ENCODE measurements at regions not wholly inside any gene's neighbourhood (a gene's known extent, or its start where the extent isn't known, plus 50 kb on each side); places are given as distances from the start of the nearest gene placed in this dataset.

DNA sequence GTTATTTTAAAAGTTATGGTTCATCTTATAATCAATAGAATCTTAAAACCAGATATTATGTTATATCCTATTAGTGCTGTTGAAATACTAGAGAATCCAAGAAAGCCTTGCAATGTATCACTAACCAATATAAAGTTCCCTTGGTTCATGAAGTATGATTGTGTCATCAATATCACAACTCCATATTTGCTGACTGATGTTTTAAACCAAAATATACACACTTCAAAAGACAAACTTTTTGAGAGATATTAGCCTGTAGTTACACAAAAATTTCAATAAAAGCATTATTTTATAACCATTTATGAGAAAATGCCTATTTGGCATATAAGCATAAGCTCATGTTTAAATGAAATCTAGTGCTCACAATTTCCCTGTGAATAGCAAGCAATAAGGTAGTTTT lies 198.6 kb downstream of the CENPC start:
- DNase-seq: no peak
- no peak overlapping the region for H3K4me3 ChIP-seq (ENCODE audit: low read depth in 2 of 2, low read length in 1 of 2)
- H3K36me3 ChIP-seq (replicated peaks in 1 of 2; ENCODE audit: control insufficient read depth in 1 of 2, insufficient read depth in 2 of 2, low read length in 1 of 2): no peaks in the 10 kb centered on the region
- no peaks in the 10 kb centered on the region for H3K9me2 ChIP-seq
- ChIA-PET POLR2A (no interaction called here), CTCF (interaction anchor here (1.3 kb wide), 1 partner anchor 14 kb away, joined by 3 read pairs; no protein-coding TSS in a partner anchor)
- no peak overlapping the region for H3K27ac ChIP-seq (ENCODE audit: low read depth in 2 of 2, low read length in 1 of 2)
- no peaks in the 10 kb centered on the region for H3K9me3 ChIP-seq
- TF ChIP-seq, protein P1, sequence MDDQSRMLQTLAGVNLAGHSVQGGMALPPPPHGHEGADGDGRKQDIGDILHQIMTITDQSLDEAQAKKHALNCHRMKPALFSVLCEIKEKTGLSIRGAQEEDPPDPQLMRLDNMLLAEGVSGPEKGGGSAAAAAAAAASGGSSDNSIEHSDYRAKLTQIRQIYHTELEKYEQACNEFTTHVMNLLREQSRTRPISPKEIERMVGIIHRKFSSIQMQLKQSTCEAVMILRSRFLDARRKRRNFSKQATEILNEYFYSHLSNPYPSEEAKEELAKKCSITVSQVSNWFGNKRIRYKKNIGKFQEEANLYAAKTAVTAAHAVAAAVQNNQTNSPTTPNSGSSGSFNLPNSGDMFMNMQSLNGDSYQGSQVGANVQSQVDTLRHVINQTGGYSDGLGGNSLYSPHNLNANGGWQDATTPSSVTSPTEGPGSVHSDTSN (IDR thresholded peaks at IDR 0.05): no peak
- TF ChIP-seq TEAD4 (IDR thresholded peaks at IDR 0.05; ENCODE audit: borderline replicate concordance, insufficient read depth) (no peak), CHD2 (IDR thresholded peaks at IDR 0.05; ENCODE audit: low read length, partially characterized antibody) (no peak), EZH2phosphoT487 (IDR thresholded peaks at IDR 0.05; ENCODE audit: borderline replicate concordance, low read depth) (no peak), RCOR1 (IDR thresholded peaks at IDR 0.05; ENCODE audit: low read length) (no peak), MXI1 (IDR thresholded peaks at IDR 0.05; ENCODE audit: low read depth, low read length) (no peak), NFIC (IDR thresholded peaks at IDR 0.05; ENCODE audit: borderline replicate concordance) (no peak)
- H3K4me2 ChIP-seq: no peak overlapping the region
- no peaks in the 10 kb centered on the region for H3F3A ChIP-seq (replicated peaks; ENCODE audit: insufficient read depth)
- no peaks in the 10 kb centered on the region for H3K27me3 ChIP-seq (ENCODE audit: insufficient read depth)
- no peaks in the 10 kb centered on the region for H3K79me2 ChIP-seq (ENCODE audit: insufficient read depth)
- H3K4me1 ChIP-seq (ENCODE audit: control insufficient read depth in 1 of 2, insufficient read depth in 2 of 2, low read depth in 1 of 2, low read length in 1 of 2): no peaks in the 10 kb centered on the region
- no peak overlapping the region for H3K9ac ChIP-seq
- H2AFZ ChIP-seq (ENCODE audit: low read depth): no peak overlapping the region
- no peaks in the 10 kb centered on the region for H4K20me1 ChIP-seq (ENCODE audit: insufficient read depth)

DNA sequence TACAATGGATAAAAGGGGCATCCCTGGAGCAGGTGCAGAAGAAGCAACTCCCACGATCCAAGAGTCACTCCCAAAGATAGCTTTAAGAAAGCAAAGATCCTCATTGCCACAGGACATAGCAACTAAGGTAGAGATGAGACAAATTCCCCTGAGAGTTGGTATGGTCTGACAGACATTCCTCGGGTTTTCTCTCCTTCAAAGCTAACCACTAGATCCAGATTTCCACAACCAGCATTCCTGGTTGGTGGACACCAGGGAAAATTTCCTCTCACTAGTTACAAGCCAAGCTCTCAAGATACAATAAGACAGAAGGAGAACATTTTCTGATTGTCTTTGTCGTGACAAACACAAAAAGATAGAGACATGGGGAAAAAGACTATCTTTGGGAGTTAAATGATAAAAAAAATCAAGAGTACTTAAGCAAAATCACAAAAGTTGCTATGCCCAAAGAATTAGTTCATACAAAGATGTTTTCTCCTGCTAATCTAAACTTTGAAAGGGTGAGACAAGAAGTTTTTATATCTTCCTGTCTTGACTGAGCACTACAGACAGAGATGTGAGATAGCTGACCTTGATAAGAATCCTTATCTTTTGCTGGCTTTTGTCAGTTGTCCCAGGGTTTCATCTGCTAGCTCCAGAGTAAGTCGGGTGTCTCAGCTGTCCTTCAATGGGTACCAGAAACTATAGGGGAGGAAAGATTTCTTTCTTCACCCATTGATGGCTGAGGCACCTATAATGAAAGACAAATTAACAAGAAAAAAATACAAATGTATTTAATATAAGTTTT lies 200.5 kb downstream of the CENPC start:
- POLR2A ChIA-PET: no interaction called here

More for the DNA sequence above, 200.5 kb downstream of the CENPC start:
- H3K4me2 ChIP-seq: no peak overlapping the region
- TF ChIP-seq CHD2 (IDR thresholded peaks at IDR 0.05; ENCODE audit: low read length, partially characterized antibody): no peak
- no peak for TF ChIP-seq FOSL2 (IDR thresholded peaks at IDR 0.05; ENCODE audit: borderline replicate concordance, low read depth)
- TF ChIP-seq JUND (IDR thresholded peaks at IDR 0.05): no peak
- no peak for TF ChIP-seq YY1 (IDR thresholded peaks at IDR 0.05; ENCODE audit: low read depth)
- no peak for TF ChIP-seq FOXM1 (IDR thresholded peaks at IDR 0.05; ENCODE audit: low read depth)
- TF ChIP-seq SIN3A (IDR thresholded peaks at IDR 0.05; ENCODE audit: borderline replicate concordance, low read depth, low read length): no peak
- TF ChIP-seq EZH2phosphoT487 (IDR thresholded peaks at IDR 0.05; ENCODE audit: borderline replicate concordance, low read depth): no peak
- no peak for TF ChIP-seq RCOR1 (IDR thresholded peaks at IDR 0.05; ENCODE audit: low read length)
- TF ChIP-seq, protein P2, sequence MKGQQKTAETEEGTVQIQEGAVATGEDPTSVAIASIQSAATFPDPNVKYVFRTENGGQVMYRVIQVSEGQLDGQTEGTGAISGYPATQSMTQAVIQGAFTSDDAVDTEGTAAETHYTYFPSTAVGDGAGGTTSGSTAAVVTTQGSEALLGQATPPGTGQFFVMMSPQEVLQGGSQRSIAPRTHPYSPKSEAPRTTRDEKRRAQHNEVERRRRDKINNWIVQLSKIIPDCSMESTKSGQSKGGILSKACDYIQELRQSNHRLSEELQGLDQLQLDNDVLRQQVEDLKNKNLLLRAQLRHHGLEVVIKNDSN (IDR thresholded peaks at IDR 0.05; ENCODE audit: borderline replicate concordance, low read depth): no peak
- no peak for TF ChIP-seq EP300 (IDR thresholded peaks at IDR 0.05; ENCODE audit: borderline replicate concordance in 1 of 2, low read depth in 1 of 2, low read length in 1 of 2)
- WGBS (ENCODE audit: low lambda C conversion rate): 1% methylated on average over 4 of the region's 4 CpGs
- no peaks in the 10 kb centered on the region for H4K20me1 ChIP-seq (ENCODE audit: insufficient read depth)
- no peaks in the 10 kb centered on the region for H3K9me2 ChIP-seq
- H3K27me3 ChIP-seq (ENCODE audit: insufficient read depth): no peaks in the 10 kb centered on the region
- H3K9me3 ChIP-seq: no peaks in the 10 kb centered on the region
- no peaks in the 10 kb centered on the region for H3F3A ChIP-seq (replicated peaks; ENCODE audit: insufficient read depth)
- H3K27ac ChIP-seq (ENCODE audit: low read depth in 2 of 2, low read length in 1 of 2): no peak overlapping the region
- CTCF ChIA-PET: interaction anchor here (1.8 kb wide), 1 partner anchor 18 kb away, joined by 4 read pairs; no protein-coding TSS in a partner anchor
- H2AFZ ChIP-seq (ENCODE audit: low read depth): no peak overlapping the region
- no peaks in the 10 kb centered on the region for H3K4me1 ChIP-seq (ENCODE audit: control insufficient read depth in 1 of 2, insufficient read depth in 2 of 2, low read depth in 1 of 2, low read length in 1 of 2)
- H3K36me3 ChIP-seq (replicated peaks in 1 of 2; ENCODE audit: control insufficient read depth in 1 of 2, insufficient read depth in 2 of 2, low read length in 1 of 2): no peaks in the 10 kb centered on the region
- H3K79me2 ChIP-seq (ENCODE audit: insufficient read depth): no peaks in the 10 kb centered on the region
- H3K9ac ChIP-seq: no peak overlapping the region
- no peak overlapping the region for H3K4me3 ChIP-seq (ENCODE audit: low read depth in 2 of 2, low read length in 1 of 2)
- no peak for DNase-seq

Data from SK-N-SH (cell line).